Panc1 (cell line): ENCODE measurements at regions not wholly inside any gene's neighbourhood (a gene's known extent, or its start where the extent isn't known, plus 50 kb on each side); places are given as distances from the start of the nearest gene placed in this dataset.

Experiments
- ATAC-seq: fragments of 200-7000 bp; cut with Tn5 transposase; 2 replicates; pipeline ENCODE4 v1.9.1; 2020; ENCODE audit warnings: mild to moderate bottlenecking, moderate library complexity
- BruUV-seq: library from RNA; stranded (reverse); fragments of 400-500 nt; replicated peaks from 2 replicates; lab custom pipeline; 2021; lab: Mats Ljungman, UMichigan
- CTCF ChIA-PET: fragments of 300-600 bp; sonication (Branson Sonifier 250); formaldehyde crosslinking; loops from one replicate; lab custom pipeline; 2022; ENCODE audit warnings: antibody characterized with exemption; lab: Charles Lee
- POLR2A ChIA-PET: fragments of 300-600 bp; sonication (Branson Sonifier 250); formaldehyde crosslinking; loops from one replicate; lab custom pipeline; 2022; ENCODE audit warnings: antibody characterized with exemption; lab: Charles Lee
- DNase-seq: peaks from one replicate; pipeline ENCODE4 v3.0.0-alpha.2; 2010; ENCODE audit warnings: low read depth, low spot score
- H3K27ac ChIP-seq: 2 replicates; pipeline ENCODE4 v1.5.1; 2011; ENCODE audit warnings: mild to moderate bottlenecking, low read length, inconsistent platforms
- H3K27me3 ChIP-seq: fragments of 200-500 bp; sonication (Bioruptor generic); 2 replicates; pipeline ENCODE4 v1.6.0; 2014; ENCODE audit warnings: low read length, inconsistent platforms; ENCODE audit not compliant: control insufficient read depth, insufficient read depth
- H3K36me3 ChIP-seq: fragments of 200-500 bp; sonication (Bioruptor generic); 2 replicates; pipeline ENCODE4 v1.5.1; 2014; ENCODE audit warnings: inconsistent platforms, mild to moderate bottlenecking, low read length, moderate library complexity; ENCODE audit not compliant: control insufficient read depth, insufficient read depth
- H3K4me1 ChIP-seq: 2 replicates; pipeline ENCODE4 v1.5.1; 2011; ENCODE audit warnings: inconsistent platforms, mild to moderate bottlenecking, low read length, moderate library complexity; ENCODE audit not compliant: control insufficient read depth, insufficient read depth
- H3K4me3 ChIP-seq, 2 experiments: 2 replicates each; pipeline ENCODE4 v1.5.1; 2011 to 2012; ENCODE audit warnings: low read depth in 2 of 2, low read length in 2 of 2, mild to moderate bottlenecking in 2 of 2, inconsistent platforms in 1 of 2, moderate library complexity in 1 of 2
- H3K9me3 ChIP-seq: fragments of 200-500 bp; sonication (Bioruptor generic); 2 replicates; pipeline ENCODE4 v1.5.1; 2014; ENCODE audit warnings: low read depth, mild to moderate bottlenecking, inconsistent platforms, low read length, moderate library complexity; ENCODE audit not compliant: control insufficient read depth, insufficient read depth
- POLR2AphosphoS5 ChIP-seq: IDR thresholded peaks from 2 replicates; pipeline ENCODE4 v1.6.1; 2012; ENCODE audit warnings: mild to moderate bottlenecking, low read depth, low read length, moderate library complexity
- SIN3A ChIP-seq: IDR thresholded peaks from 2 replicates; pipeline ENCODE4 v1.6.1; 2012; ENCODE audit warnings: low read depth, mild to moderate bottlenecking, low read length, moderate library complexity, borderline replicate concordance; ENCODE audit not compliant: insufficient read depth
- TCF7L2 ChIP-seq: IDR thresholded peaks from 2 replicates; pipeline ENCODE4 v1.6.1; 2011; ENCODE audit warnings: mild to moderate bottlenecking, low read depth, low read length, inconsistent platforms
- in situ Hi-C: cut with HindIII; loops from 2 replicates; pipeline ENCODE4 v1.10.0; 2016; ENCODE audit warnings: low sequenced_read_pairs, low pct_unique_long_range_greater_than_20kb
- intact Hi-C: fragments of 100-400 bp; cut with micrococcal nuclease; formaldehyde crosslinking; loops from one replicate; pipeline ENCODE4 v1.10.0; 2022; ENCODE audit not compliant: unreplicated experiment
- TF ChIP-seq, protein P1 (sequence below), 2 experiments: IDR thresholded peaks; 2 replicates each; pipeline ENCODE4 v1.6.1; 2011 to 2012; ENCODE audit warnings: low read depth in 2 of 2, control low read depth in 1 of 2, low read length in 1 of 2, mild to moderate bottlenecking in 1 of 2, moderate library complexity in 1 of 2; ENCODE audit not compliant: insufficient read depth in 1 of 2
- TF ChIP-seq, protein P2 (sequence below): fragments of 450-650 bp; IDR thresholded peaks from 2 replicates; pipeline ENCODE4 v1.5.1; 2017; ENCODE audit warnings: mild to moderate bottlenecking

DNA sequence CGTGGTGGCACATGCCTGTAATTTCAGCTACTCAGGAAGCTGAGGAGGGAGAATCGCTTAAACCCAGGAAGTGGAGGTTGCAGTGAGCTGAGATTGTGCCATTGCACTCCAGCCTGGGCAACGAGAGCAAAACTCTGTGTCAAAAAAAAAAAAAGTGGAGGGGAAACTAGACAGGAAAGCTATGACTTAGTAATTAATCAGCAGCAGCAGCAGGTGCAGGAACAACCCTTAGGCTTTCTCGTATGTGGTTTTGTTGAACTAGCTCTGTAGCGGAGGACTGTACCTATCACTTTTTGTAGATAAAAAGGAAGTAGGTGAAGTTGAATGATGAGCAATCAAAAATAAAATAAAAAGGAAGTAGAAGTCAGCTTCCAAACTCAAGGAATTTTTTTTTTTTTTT lies 76.9 kb upstream of the KMT2C start:
- ATAC-seq (no peak), DNase-seq (no peak)
- intact Hi-C loops: no loop called here
- H3K9me3 ChIP-seq: no peaks in the 10 kb centered on the region
- no peaks in the 10 kb centered on the region for H3K27me3 ChIP-seq
- H3K27ac ChIP-seq: no peak overlapping the region
- POLR2A ChIA-PET: interaction anchor here (0.6 to 0.7 kb wide), 2 partner anchors 11 to 493 kb away, joined by 3 read pairs; no protein-coding TSS in a partner anchor
- no peak for TF ChIP-seq POLR2AphosphoS5
- TF ChIP-seq, protein P1, sequence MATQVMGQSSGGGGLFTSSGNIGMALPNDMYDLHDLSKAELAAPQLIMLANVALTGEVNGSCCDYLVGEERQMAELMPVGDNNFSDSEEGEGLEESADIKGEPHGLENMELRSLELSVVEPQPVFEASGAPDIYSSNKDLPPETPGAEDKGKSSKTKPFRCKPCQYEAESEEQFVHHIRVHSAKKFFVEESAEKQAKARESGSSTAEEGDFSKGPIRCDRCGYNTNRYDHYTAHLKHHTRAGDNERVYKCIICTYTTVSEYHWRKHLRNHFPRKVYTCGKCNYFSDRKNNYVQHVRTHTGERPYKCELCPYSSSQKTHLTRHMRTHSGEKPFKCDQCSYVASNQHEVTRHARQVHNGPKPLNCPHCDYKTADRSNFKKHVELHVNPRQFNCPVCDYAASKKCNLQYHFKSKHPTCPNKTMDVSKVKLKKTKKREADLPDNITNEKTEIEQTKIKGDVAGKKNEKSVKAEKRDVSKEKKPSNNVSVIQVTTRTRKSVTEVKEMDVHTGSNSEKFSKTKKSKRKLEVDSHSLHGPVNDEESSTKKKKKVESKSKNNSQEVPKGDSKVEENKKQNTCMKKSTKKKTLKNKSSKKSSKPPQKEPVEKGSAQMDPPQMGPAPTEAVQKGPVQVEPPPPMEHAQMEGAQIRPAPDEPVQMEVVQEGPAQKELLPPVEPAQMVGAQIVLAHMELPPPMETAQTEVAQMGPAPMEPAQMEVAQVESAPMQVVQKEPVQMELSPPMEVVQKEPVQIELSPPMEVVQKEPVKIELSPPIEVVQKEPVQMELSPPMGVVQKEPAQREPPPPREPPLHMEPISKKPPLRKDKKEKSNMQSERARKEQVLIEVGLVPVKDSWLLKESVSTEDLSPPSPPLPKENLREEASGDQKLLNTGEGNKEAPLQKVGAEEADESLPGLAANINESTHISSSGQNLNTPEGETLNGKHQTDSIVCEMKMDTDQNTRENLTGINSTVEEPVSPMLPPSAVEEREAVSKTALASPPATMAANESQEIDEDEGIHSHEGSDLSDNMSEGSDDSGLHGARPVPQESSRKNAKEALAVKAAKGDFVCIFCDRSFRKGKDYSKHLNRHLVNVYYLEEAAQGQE (IDR thresholded peaks at IDR 0.05; ENCODE audit: insufficient read depth in 1 of 2, low read depth in 2 of 2, low read length in 1 of 2): no peak
- TF ChIP-seq TCF7L2: no peak
- no peak for TF ChIP-seq SIN3A
- TF ChIP-seq, protein P2, sequence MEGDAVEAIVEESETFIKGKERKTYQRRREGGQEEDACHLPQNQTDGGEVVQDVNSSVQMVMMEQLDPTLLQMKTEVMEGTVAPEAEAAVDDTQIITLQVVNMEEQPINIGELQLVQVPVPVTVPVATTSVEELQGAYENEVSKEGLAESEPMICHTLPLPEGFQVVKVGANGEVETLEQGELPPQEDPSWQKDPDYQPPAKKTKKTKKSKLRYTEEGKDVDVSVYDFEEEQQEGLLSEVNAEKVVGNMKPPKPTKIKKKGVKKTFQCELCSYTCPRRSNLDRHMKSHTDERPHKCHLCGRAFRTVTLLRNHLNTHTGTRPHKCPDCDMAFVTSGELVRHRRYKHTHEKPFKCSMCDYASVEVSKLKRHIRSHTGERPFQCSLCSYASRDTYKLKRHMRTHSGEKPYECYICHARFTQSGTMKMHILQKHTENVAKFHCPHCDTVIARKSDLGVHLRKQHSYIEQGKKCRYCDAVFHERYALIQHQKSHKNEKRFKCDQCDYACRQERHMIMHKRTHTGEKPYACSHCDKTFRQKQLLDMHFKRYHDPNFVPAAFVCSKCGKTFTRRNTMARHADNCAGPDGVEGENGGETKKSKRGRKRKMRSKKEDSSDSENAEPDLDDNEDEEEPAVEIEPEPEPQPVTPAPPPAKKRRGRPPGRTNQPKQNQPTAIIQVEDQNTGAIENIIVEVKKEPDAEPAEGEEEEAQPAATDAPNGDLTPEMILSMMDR: no peak
- no peak overlapping the region for H3K4me3 ChIP-seq
- in situ Hi-C loops: no loop called here
- CTCF ChIA-PET: no interaction called here
- no peaks in the 10 kb centered on the region for H3K4me1 ChIP-seq
- H3K36me3 ChIP-seq: no peaks in the 10 kb centered on the region
- BruUV-seq: no TSS peak

DNA sequence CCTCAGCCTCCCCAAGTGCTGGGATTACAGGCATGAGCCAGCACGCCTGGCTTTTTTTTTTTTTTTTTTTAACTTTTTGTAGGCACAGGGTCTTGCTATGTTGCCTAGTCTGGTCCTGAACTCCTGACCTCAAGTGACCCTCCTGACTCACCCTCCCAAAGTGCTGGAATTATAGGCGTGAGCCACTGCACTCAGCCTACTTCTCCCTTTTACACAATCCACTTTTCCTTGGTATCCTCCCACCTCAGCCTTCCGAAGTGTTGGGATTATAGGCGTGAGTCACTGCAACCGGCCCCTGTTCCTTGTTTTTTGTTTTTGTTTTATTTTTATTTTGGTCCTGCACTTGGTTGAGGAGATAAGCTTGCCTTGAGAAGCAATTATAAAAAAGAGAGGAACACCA lies 75.9 kb upstream of the KMT2C start:
- H3K9me3 ChIP-seq: no peaks in the 10 kb centered on the region
- no peak overlapping the region for H3K4me3 ChIP-seq
- no peak overlapping the region for H3K27ac ChIP-seq
- no peaks in the 10 kb centered on the region for H3K27me3 ChIP-seq
- no peak for DNase-seq
- ChIA-PET CTCF (no interaction called here), POLR2A (no interaction called here)
- intact Hi-C loops (no loop called here), in situ Hi-C loops (no loop called here)
- BruUV-seq: no TSS peak
- no peak for ATAC-seq
- H3K36me3 ChIP-seq: no peaks in the 10 kb centered on the region
- no peaks in the 10 kb centered on the region for H3K4me1 ChIP-seq
- TF ChIP-seq TCF7L2: no peak
- TF ChIP-seq SIN3A: no peak
- no peak for TF ChIP-seq POLR2AphosphoS5
- TF ChIP-seq, protein P1 (IDR thresholded peaks at IDR 0.05; ENCODE audit: insufficient read depth in 1 of 2, low read depth in 2 of 2, low read length in 1 of 2): no peak
- TF ChIP-seq, protein P2: no peak
